Thymus (tissue), 11 donors: ENCODE measurements at regions not wholly inside any gene's neighbourhood (a gene's known extent, or its start where the extent isn't known, plus 50 kb on each side); places are given as distances from the start of the nearest gene placed in this dataset.
"Not testable (repeated sequence)": the region's sequence is repeated elsewhere in the genome, so short reads cannot be mapped to it uniquely, and the experiment has no call there.

Experiments
- DNase-seq, 9 donors: peaks; one replicate each; pipeline ENCODE4 v3.0.0-alpha.2; 2013; ENCODE audit warnings: low spot score in 9 of 9, low read depth in 6 of 9, missing footprints in 1 of 9
- H3K27ac ChIP-seq, 2 donors: one replicate each; pipeline ENCODE4 v1.5.1; 2013; ENCODE audit warnings: control low read depth in 1 of 2, low read depth in 1 of 2, low read length in 1 of 2, mild to moderate bottlenecking in 1 of 2, moderate library complexity in 1 of 2
- H3K27me3 ChIP-seq, 2 donors: one replicate each; pipeline ENCODE4 v1.5.1; 2013; ENCODE audit warnings: low read length in 1 of 2; ENCODE audit not compliant: control insufficient read depth in 2 of 2, insufficient read depth in 1 of 2
- H3K36me3 ChIP-seq, 2 donors: one replicate each; pipeline ENCODE4 v1.5.1; 2013; ENCODE audit warnings: low read length in 1 of 2, mild to moderate bottlenecking in 1 of 2, moderate library complexity in 1 of 2; ENCODE audit not compliant: control insufficient read depth in 2 of 2, insufficient read depth in 2 of 2
- H3K4me1 ChIP-seq, 2 donors: one replicate each; pipeline ENCODE4 v1.5.1; 2013; ENCODE audit warnings: low read length in 2 of 2; ENCODE audit not compliant: control insufficient read depth in 2 of 2, insufficient read depth in 2 of 2
- H3K4me3 ChIP-seq, 2 donors: one replicate each; pipeline ENCODE4 v1.5.1; 2013; ENCODE audit warnings: low read length in 2 of 2, control low read depth in 1 of 2, mild to moderate bottlenecking in 1 of 2
- H3K9me3 ChIP-seq, 2 donors: one replicate each; pipeline ENCODE4 v1.5.1; 2013; ENCODE audit warnings: low read length in 1 of 2, mild to moderate bottlenecking in 1 of 2; ENCODE audit not compliant: control insufficient read depth in 2 of 2, insufficient read depth in 1 of 2
- WGBS: extraction: QIAGEN DNeasy Blood & Tissue Kit; methylation state at CpG from one replicate; pipeline ENCODE4 v1.1.7; 2013; 5-methylcytosine and 5-hydroxymethylcytosine counted together
- donor health status: healthy.

- not testable (repeated sequence) for H3K27ac ChIP-seq, DNase-seq, H3K4me3 ChIP-seq, H3K9me3 ChIP-seq, H3K36me3 ChIP-seq, H3K4me1 ChIP-seq, H3K27me3 ChIP-seq
- 91% methylated on average over 8 of the region's 9 CpGs for WGBS
These were observed 173.3 kb downstream of the TMEM121 start for GRCh38 chr14:105699706-105700105.

- 96% methylated on average over 13 of the region's 13 CpGs for WGBS
- H3K27ac ChIP-seq, H3K4me3 ChIP-seq, H3K36me3 ChIP-seq, H3K4me1 ChIP-seq, DNase-seq, H3K27me3 ChIP-seq, H3K9me3 ChIP-seq: not testable (repeated sequence)
These were observed 173.8 kb downstream of the TMEM121 start for GRCh38 chr14:105700146-105700545.

DNA sequence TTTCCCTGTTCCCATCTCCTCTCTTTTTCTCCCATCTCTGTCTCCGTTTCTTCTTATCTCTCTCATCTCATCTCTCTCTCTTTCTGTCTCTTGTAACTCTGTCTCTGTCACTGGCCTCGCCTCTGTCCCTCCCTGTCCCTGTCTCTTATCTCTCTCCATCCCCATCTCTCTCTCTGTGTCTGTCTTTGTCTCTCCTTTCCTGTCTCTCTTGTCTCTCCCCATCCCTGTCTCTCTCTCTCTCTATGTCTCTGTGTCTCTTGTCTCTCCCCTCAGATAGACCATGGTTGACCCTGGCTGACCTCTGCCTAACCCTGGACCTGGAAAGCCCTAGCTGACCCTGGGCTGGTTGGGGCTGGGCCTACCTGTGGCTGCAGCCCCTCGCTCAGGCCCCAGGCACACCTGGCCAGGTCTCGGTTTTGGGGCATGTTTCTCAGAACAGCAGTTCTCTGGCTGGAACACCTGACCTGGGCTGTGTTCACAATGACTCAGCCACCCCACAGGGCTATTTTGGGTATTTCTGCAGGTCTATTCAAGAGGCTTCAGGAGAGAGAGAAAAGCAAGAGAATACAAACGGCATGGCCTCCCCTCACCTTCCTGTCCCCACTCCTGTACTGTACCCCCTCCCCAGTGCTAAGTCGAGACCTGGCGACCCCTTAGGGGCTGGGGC, 174.4 kb downstream of the TMEM121 start:
- Histone ChIP-seq H3K4me1 (no peaks in the 10 kb centered on the region), H3K36me3 (no peaks in the 10 kb centered on the region), H3K27me3 (no peaks in the 10 kb centered on the region), H3K4me3 (no peak overlapping the region), H3K27ac (no peak overlapping the region), H3K9me3 (no peaks in the 10 kb centered on the region)
- 61% methylated on average over 7 of the region's 7 CpGs for WGBS
- no peak for DNase-seq

GRCh38 chr14:105701456-105702274, 175.3 kb downstream of the TMEM121 start:
- no peak overlapping the region for H3K27ac ChIP-seq
- no peak for DNase-seq
- H3K36me3 ChIP-seq = no peaks in the 10 kb centered on the region
- H3K4me3 ChIP-seq = no peak overlapping the region
- no peaks in the 10 kb centered on the region for H3K27me3 ChIP-seq
- 77% methylated on average over 4 of the region's 4 CpGs for WGBS
- no peaks in the 10 kb centered on the region for H3K4me1 ChIP-seq
- no peaks in the 10 kb centered on the region for H3K9me3 ChIP-seq

DNA sequence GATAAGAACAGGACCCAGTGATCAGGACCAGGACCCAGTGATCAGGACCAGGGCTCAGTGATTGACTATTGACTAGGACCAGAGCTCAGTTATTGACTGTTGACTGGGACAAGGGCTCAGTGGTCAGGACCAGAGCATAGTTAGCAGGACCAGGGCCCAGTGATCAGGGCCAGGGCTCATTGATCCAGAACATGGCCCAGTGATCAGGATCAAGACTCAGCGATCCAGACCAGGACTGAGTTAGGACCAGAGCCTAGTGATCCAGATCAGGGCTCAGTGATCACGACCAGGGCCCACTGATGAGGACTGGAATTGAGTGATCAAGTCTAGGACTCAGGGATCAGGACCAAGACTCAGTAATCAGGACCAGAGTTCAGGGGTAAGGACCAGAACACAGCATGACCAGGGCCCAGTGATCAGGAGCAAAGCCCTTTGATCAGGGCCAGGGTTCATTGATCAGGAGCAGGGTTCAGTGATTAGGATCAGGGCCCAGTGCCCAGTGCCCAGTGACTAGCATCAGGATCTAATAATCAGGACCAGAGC, 176.0 kb downstream of the TMEM121 start:
- Histone ChIP-seq H3K9me3 (no peaks in the 10 kb centered on the region), H3K27ac (no peak overlapping the region), H3K4me1 (no peaks in the 10 kb centered on the region), H3K27me3 (no peaks in the 10 kb centered on the region), H3K4me3 (no peak overlapping the region), H3K36me3 (no peaks in the 10 kb centered on the region)
- 91% methylated on average over 2 of the region's 2 CpGs for WGBS
- no peak for DNase-seq

GRCh38 chr14:105703044-105703665, 176.8 kb downstream of the TMEM121 start:
- H3K9me3 ChIP-seq, H3K4me3 ChIP-seq, H3K4me1 ChIP-seq, DNase-seq, H3K27me3 ChIP-seq, H3K36me3 ChIP-seq, H3K27ac ChIP-seq: not testable (repeated sequence)
- WGBS = 71% methylated on average over 6 of the region's 8 CpGs

GRCh38 chr14:105704091-105704490, 177.7 kb downstream of the TMEM121 start:
- H3K4me1 ChIP-seq, DNase-seq, H3K4me3 ChIP-seq, H3K9me3 ChIP-seq, H3K36me3 ChIP-seq, H3K27ac ChIP-seq, H3K27me3 ChIP-seq: not testable (repeated sequence)
- WGBS = 96% methylated on average over 8 of the region's 10 CpGs

DNA sequence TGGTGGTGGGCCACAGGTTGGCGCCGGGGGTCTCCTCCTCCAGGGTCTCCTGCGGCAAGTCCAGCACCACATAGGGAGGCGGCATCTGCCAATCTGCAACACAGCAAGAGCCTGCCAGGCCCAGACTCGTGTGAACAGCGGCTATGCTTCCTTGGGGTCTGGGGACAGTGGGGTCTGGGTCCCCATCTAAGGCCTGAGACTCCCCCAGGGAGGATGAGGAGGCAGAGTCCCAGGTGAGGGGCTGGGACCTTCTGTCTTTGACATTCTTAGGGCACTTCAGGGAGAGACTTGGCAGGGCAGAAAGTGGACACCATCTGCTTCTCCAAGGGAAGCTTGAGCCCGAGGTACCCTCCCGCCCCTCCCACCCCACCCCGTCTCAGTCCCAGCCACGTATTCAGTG, 178.1 kb downstream of the TMEM121 start:
- not testable (repeated sequence) for H3K4me1 ChIP-seq, H3K27me3 ChIP-seq, H3K4me3 ChIP-seq, H3K9me3 ChIP-seq, H3K27ac ChIP-seq, DNase-seq, H3K36me3 ChIP-seq
- over 99% methylated on average over 4 of the region's 10 CpGs for WGBS

GRCh38 chr14:105705512-105705861, 179.1 kb downstream of the TMEM121 start:
- not testable (repeated sequence) for H3K4me1 ChIP-seq, H3K36me3 ChIP-seq, DNase-seq, H3K4me3 ChIP-seq, H3K27ac ChIP-seq, H3K27me3 ChIP-seq, H3K9me3 ChIP-seq
- 96% methylated on average over 4 of the region's 4 CpGs for WGBS
